ENCODE measurements at regions not wholly inside any gene's neighbourhood (a gene's known extent, or its start where the extent isn't known, plus 50 kb on each side); places are given as distances from the start of the nearest gene placed in this dataset.

- no peak overlapping the region for H2AK5ac ChIP-seq (ENCODE audit: low read length)
- WGBS (ENCODE audit: extremely low coverage, insufficient coverage, insufficient read length): no CpG with 5 or more reads among the region's 4 CpGs
- H3K4me3 ChIP-seq (ENCODE audit: low read depth, low read length): no peak overlapping the region
- no peaks in the 10 kb centered on the region for H3K36me3 ChIP-seq (ENCODE audit: control insufficient read depth in 1 of 2, insufficient read depth in 2 of 2, low read length in 2 of 2)
- no peak overlapping the region for H3K18ac ChIP-seq (ENCODE audit: low read length)
- no peak for DNase-seq
- no peak overlapping the region for H3K4ac ChIP-seq (ENCODE audit: low read depth, low read length)
- H3K79me1 ChIP-seq (ENCODE audit: low read length): no peaks in the 10 kb centered on the region
- no peak overlapping the region for H4K8ac ChIP-seq (ENCODE audit: low read depth, low read length)
- H2BK5ac ChIP-seq (ENCODE audit: low read depth, low read length, poor library complexity): no peak overlapping the region
- no peak overlapping the region for H4K12ac ChIP-seq (ENCODE audit: low read depth, low read length)
- no peak overlapping the region for H3K23ac ChIP-seq (ENCODE audit: low read length)
- no peaks in the 10 kb centered on the region for H3K4me1 ChIP-seq (ENCODE audit: control insufficient read depth in 1 of 2, insufficient read depth in 2 of 2, low read length in 2 of 2)
- no peak overlapping the region for H2BK12ac ChIP-seq (ENCODE audit: low read length)
- no peak overlapping the region for H3K27ac ChIP-seq (ENCODE audit: low read depth, low read length)
- H2AFZ ChIP-seq (ENCODE audit: insufficient read depth, low read length, poor library complexity): no peak overlapping the region
- H3K27me3 ChIP-seq (ENCODE audit: insufficient read depth, low read length): no peaks in the 10 kb centered on the region
- no peak overlapping the region for H3K4me2 ChIP-seq (ENCODE audit: low read length)
- H2BK120ac ChIP-seq (ENCODE audit: insufficient read depth, low read length, poor library complexity): no peak overlapping the region
- no peak overlapping the region for H3K14ac ChIP-seq (ENCODE audit: low read length)
- no peak overlapping the region for H4K91ac ChIP-seq (ENCODE audit: low read depth, low read length)
- no peak overlapping the region for H3K9ac ChIP-seq (ENCODE audit: low read length)
- H3K79me2 ChIP-seq (ENCODE audit: control insufficient read depth, insufficient read depth, low read length, poor library complexity): no peaks in the 10 kb centered on the region
- H3K9me3 ChIP-seq (ENCODE audit: insufficient read depth, low read depth, low read length): no peaks in the 10 kb centered on the region
Observed at GRCh38 chr3:18544146-18544545, 119.0 kb upstream of the SATB1 start.

GRCh38 chr3:18538463-18539230 is 113.5 kb upstream of the SATB1 start:
- Histone ChIP-seq H4K91ac (ENCODE audit: low read depth, low read length) (no peak overlapping the region), H4K12ac (ENCODE audit: low read depth, low read length) (no peak overlapping the region), H3K18ac (ENCODE audit: low read length) (no peak overlapping the region), H2AK5ac (ENCODE audit: low read length) (no peak overlapping the region), H3K4me3 (ENCODE audit: low read depth, low read length) (no peak overlapping the region), H3K4me1 (ENCODE audit: control insufficient read depth in 1 of 2, insufficient read depth in 2 of 2, low read length in 2 of 2) (no peaks in the 10 kb centered on the region), H3K27ac (ENCODE audit: low read depth, low read length) (no peak overlapping the region), H2BK120ac (ENCODE audit: insufficient read depth, low read length, poor library complexity) (no peak overlapping the region), H2AFZ (ENCODE audit: insufficient read depth, low read length, poor library complexity) (no peak overlapping the region), H3K4ac (ENCODE audit: low read depth, low read length) (no peak overlapping the region), H3K36me3 (ENCODE audit: control insufficient read depth in 1 of 2, insufficient read depth in 2 of 2, low read length in 2 of 2) (no peaks in the 10 kb centered on the region), H3K23ac (ENCODE audit: low read length) (no peak overlapping the region), H3K14ac (ENCODE audit: low read length) (no peak overlapping the region), H3K79me1 (ENCODE audit: low read length) (no peaks in the 10 kb centered on the region), H3K9me3 (ENCODE audit: insufficient read depth, low read depth, low read length) (peaks cover 3% of the 10 kb centered on the region), H3K79me2 (ENCODE audit: control insufficient read depth, insufficient read depth, low read length, poor library complexity) (no peaks in the 10 kb centered on the region), H2BK5ac (ENCODE audit: low read depth, low read length, poor library complexity) (no peak overlapping the region), H3K4me2 (ENCODE audit: low read length) (no peak overlapping the region), H3K27me3 (ENCODE audit: insufficient read depth, low read length) (no peaks in the 10 kb centered on the region), H3K9ac (ENCODE audit: low read length) (no peak overlapping the region), H2BK12ac (ENCODE audit: low read length) (no peak overlapping the region), H4K8ac (ENCODE audit: low read depth, low read length) (no peak overlapping the region)
- DNase-seq: no peak
- WGBS (ENCODE audit: extremely low coverage, insufficient coverage, insufficient read length): no CpG with 5 or more reads among the region's 7 CpGs

GRCh38 chr3:18533039-18533438 is 107.9 kb upstream of the SATB1 start:
- no peak overlapping the region for H3K9ac ChIP-seq (ENCODE audit: low read length)
- H3K79me2 ChIP-seq (ENCODE audit: control insufficient read depth, insufficient read depth, low read length, poor library complexity): no peaks in the 10 kb centered on the region
- H3K14ac ChIP-seq (ENCODE audit: low read length): no peak overlapping the region
- no peak overlapping the region for H3K4me3 ChIP-seq (ENCODE audit: low read depth, low read length)
- no peak overlapping the region for H3K4ac ChIP-seq (ENCODE audit: low read depth, low read length)
- no peak overlapping the region for H3K4me2 ChIP-seq (ENCODE audit: low read length)
- no peak overlapping the region for H2AFZ ChIP-seq (ENCODE audit: insufficient read depth, low read length, poor library complexity)
- H3K4me1 ChIP-seq (ENCODE audit: control insufficient read depth in 1 of 2, insufficient read depth in 2 of 2, low read length in 2 of 2): no peaks in the 10 kb centered on the region
- no peak overlapping the region for H3K23ac ChIP-seq (ENCODE audit: low read length)
- H3K18ac ChIP-seq (ENCODE audit: low read length): no peak overlapping the region
- DNase-seq: no peak
- H4K8ac ChIP-seq (ENCODE audit: low read depth, low read length): no peak overlapping the region
- H2BK120ac ChIP-seq (ENCODE audit: insufficient read depth, low read length, poor library complexity): no peak overlapping the region
- H4K91ac ChIP-seq (ENCODE audit: low read depth, low read length): no peak overlapping the region
- no peak overlapping the region for H4K12ac ChIP-seq (ENCODE audit: low read depth, low read length)
- H3K27ac ChIP-seq (ENCODE audit: low read depth, low read length): no peak overlapping the region
- H3K9me3 ChIP-seq (ENCODE audit: insufficient read depth, low read depth, low read length): no peaks in the 10 kb centered on the region
- no CpG with 5 or more reads among the region's 2 CpGs for WGBS (ENCODE audit: extremely low coverage, insufficient coverage, insufficient read length)
- no peak overlapping the region for H2AK5ac ChIP-seq (ENCODE audit: low read length)
- H2BK12ac ChIP-seq (ENCODE audit: low read length): no peak overlapping the region
- H3K79me1 ChIP-seq (ENCODE audit: low read length): no peaks in the 10 kb centered on the region
- no peak overlapping the region for H2BK5ac ChIP-seq (ENCODE audit: low read depth, low read length, poor library complexity)
- no peaks in the 10 kb centered on the region for H3K27me3 ChIP-seq (ENCODE audit: insufficient read depth, low read length)
- H3K36me3 ChIP-seq (ENCODE audit: control insufficient read depth in 1 of 2, insufficient read depth in 2 of 2, low read length in 2 of 2): no peaks in the 10 kb centered on the region

GRCh38 chr3:18531662-18532061 is 106.5 kb upstream of the SATB1 start:
- no peak overlapping the region for H2BK5ac ChIP-seq (ENCODE audit: low read depth, low read length, poor library complexity)
- no peak overlapping the region for H3K27ac ChIP-seq (ENCODE audit: low read depth, low read length)
- no peak overlapping the region for H3K9ac ChIP-seq (ENCODE audit: low read length)
- H3K18ac ChIP-seq (ENCODE audit: low read length): no peak overlapping the region
- no peak overlapping the region for H2BK120ac ChIP-seq (ENCODE audit: insufficient read depth, low read length, poor library complexity)
- H3K36me3 ChIP-seq (ENCODE audit: control insufficient read depth in 1 of 2, insufficient read depth in 2 of 2, low read length in 2 of 2): no peaks in the 10 kb centered on the region
- no peak for DNase-seq
- no peak overlapping the region for H3K4ac ChIP-seq (ENCODE audit: low read depth, low read length)
- H2AK5ac ChIP-seq (ENCODE audit: low read length): no peak overlapping the region
- no peak overlapping the region for H4K12ac ChIP-seq (ENCODE audit: low read depth, low read length)
- H3K9me3 ChIP-seq (ENCODE audit: insufficient read depth, low read depth, low read length): no peaks in the 10 kb centered on the region
- no peak overlapping the region for H4K8ac ChIP-seq (ENCODE audit: low read depth, low read length)
- H3K4me3 ChIP-seq (ENCODE audit: low read depth, low read length): no peak overlapping the region
- H3K23ac ChIP-seq (ENCODE audit: low read length): no peak overlapping the region
- H4K91ac ChIP-seq (ENCODE audit: low read depth, low read length): no peak overlapping the region
- no peak overlapping the region for H3K14ac ChIP-seq (ENCODE audit: low read length)
- H2AFZ ChIP-seq (ENCODE audit: insufficient read depth, low read length, poor library complexity): no peak overlapping the region
- H3K79me1 ChIP-seq (ENCODE audit: low read length): no peaks in the 10 kb centered on the region
- no peak overlapping the region for H2BK12ac ChIP-seq (ENCODE audit: low read length)
- H3K4me2 ChIP-seq (ENCODE audit: low read length): no peak overlapping the region
- H3K79me2 ChIP-seq (ENCODE audit: control insufficient read depth, insufficient read depth, low read length, poor library complexity): no peaks in the 10 kb centered on the region
- no CpG with 5 or more reads among the region's 1 CpG for WGBS (ENCODE audit: extremely low coverage, insufficient coverage, insufficient read length)
- H3K4me1 ChIP-seq (ENCODE audit: control insufficient read depth in 1 of 2, insufficient read depth in 2 of 2, low read length in 2 of 2): no peaks in the 10 kb centered on the region
- H3K27me3 ChIP-seq (ENCODE audit: insufficient read depth, low read length): no peaks in the 10 kb centered on the region
